MCF 10A (cell line): ENCODE measurements at regions not wholly inside any gene's neighbourhood (a gene's known extent, or its start where the extent isn't known, plus 50 kb on each side); places are given as distances from the start of the nearest gene placed in this dataset.

Source experiments
- BruUV-seq: library from RNA; stranded (reverse); fragments of 400-500 nt; replicated peaks from 2 replicates; lab custom pipeline; 2021; lab: Mats Ljungman, UMichigan
- CTCF ChIA-PET: fragments of 300-600 bp; sonication (Branson Sonifier 250); formaldehyde crosslinking; extraction: SDS; loops from one replicate; lab custom pipeline; 2021; ENCODE audit warnings: antibody characterized with exemption, inconsistent platforms; lab: Yijun Ruan, JAX
- POLR2A ChIA-PET: fragments of 300-600, 350-650 bp; sonication (Branson Sonifier 250); formaldehyde crosslinking; extraction: SDS; loops from one replicate; lab custom pipeline; 2020; ENCODE audit warnings: antibody characterized with exemption, inconsistent platforms; lab: Yijun Ruan, JAX
- DNase-seq: peaks from one replicate; pipeline ENCODE4 v3.0.0-alpha.2; 2018; ENCODE audit not compliant: unreplicated experiment
- H3K27ac Mint-ChIP-seq: one replicate; pipeline ENCODE4 v1.8.0; 2022; ENCODE audit warnings: mild to moderate bottlenecking, low read depth, mixed read lengths; ENCODE audit not compliant: unreplicated experiment
- H3K27me3 Mint-ChIP-seq: one replicate; pipeline ENCODE4 v1.8.0; 2022; ENCODE audit warnings: mixed read lengths; ENCODE audit not compliant: insufficient read depth, unreplicated experiment
- H3K36me3 Mint-ChIP-seq: one replicate; pipeline ENCODE4 v1.8.0; 2022; ENCODE audit warnings: mild to moderate bottlenecking, moderate library complexity, mixed read lengths; ENCODE audit not compliant: insufficient read depth, unreplicated experiment
- H3K4me1 Mint-ChIP-seq: one replicate; pipeline ENCODE4 v1.8.0; 2022; ENCODE audit warnings: mixed read lengths; ENCODE audit not compliant: insufficient read depth, unreplicated experiment
- H3K4me3 Mint-ChIP-seq: one replicate; pipeline ENCODE4 v1.8.0; 2022; ENCODE audit warnings: mild to moderate bottlenecking, moderate library complexity, mixed read lengths; ENCODE audit not compliant: unreplicated experiment
- H3K9me3 Mint-ChIP-seq: one replicate; pipeline ENCODE4 v1.8.0; 2022; ENCODE audit warnings: mixed read lengths; ENCODE audit not compliant: unreplicated experiment
- CTCF ChIP-seq: fragments of 200-600 bp; IDR thresholded peaks from one replicate; pipeline ENCODE4 v1.8.0; 2022; ENCODE audit warnings: antibody characterized with exemption, mild to moderate bottlenecking; ENCODE audit not compliant: unreplicated experiment
- intact Hi-C: fragments of 100-400 bp; cut with micrococcal nuclease; formaldehyde crosslinking; loops from 2 replicates; pipeline ENCODE4 v1.14.1; 2022

DNA sequence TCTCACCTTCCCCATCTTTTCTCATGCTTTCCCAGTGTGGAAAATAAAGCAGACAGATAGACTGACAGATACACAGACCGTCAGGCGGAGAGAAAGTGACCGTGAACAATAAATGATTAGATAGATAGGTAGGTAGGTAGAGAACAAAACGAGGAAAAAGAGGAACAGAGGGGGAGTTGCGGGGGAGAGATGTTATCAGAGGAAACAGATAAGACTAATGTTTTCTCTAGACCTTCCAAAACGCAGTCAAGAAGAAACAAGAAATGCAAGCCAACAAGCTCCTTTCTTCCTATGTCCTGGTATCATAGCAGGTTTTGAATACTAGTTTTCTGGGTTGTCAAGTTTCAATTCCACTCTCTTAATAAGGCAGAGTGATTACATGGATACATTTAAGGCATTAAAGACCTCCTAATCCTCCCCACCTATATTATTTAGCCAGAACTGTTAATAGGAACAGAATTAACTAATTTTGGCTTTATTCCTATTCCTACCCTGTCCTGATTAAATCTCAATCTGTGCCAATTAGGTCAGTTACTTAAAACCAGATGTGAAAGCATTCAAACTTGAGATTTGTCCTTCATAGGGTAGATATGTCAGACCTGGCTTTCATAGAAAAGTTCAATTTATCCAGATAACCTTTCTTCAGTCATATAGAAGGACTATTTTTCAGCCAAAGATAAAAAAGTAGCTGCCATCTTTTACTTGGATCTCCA lies 89.0 kb upstream of the PTPRR start:
- no peak overlapping the region for H3K4me3 Mint-ChIP-seq
- no peaks in the 10 kb centered on the region for H3K27me3 Mint-ChIP-seq
- peaks cover 6% of the 10 kb centered on the region for H3K4me1 Mint-ChIP-seq
- no peak for TF ChIP-seq CTCF
- BruUV-seq = no TSS peak
- intact Hi-C loops = no loop called here
- ChIA-PET CTCF (interaction anchor here (0.6 to 2.2 kb wide), 5 partner anchors 89 to 1132 kb away, joined by 3 to 10 read pairs (median 4); no protein-coding TSS in a partner anchor), POLR2A (interaction anchor here (0.6 kb wide), 1 partner anchor 10 kb away, joined by 5 read pairs; no protein-coding TSS in a partner anchor)
- H3K36me3 Mint-ChIP-seq = no peaks in the 10 kb centered on the region
- H3K27ac Mint-ChIP-seq = no peak overlapping the region
- DNase-seq = no peak
- no peaks in the 10 kb centered on the region for H3K9me3 Mint-ChIP-seq

DNA sequence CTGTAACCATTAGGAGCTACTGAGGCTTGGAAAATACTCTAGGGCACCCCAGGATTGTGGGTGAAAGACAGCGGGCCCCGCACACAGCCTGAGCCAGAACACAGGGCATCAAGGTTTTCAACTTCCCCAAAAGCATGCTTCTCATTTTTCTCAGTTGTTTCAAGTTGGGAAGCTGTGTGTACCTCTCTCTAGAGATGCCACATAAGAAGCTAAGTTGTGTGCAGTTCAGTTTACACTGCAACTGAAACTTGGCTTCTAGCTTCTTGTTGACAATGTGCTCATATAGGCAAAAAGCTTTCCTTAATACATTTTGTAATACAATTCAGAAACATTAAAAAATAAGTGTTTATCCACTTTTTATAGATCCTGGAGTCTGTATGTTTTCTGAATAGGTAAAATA lies 88.1 kb upstream of the PTPRR start:
- H3K27ac Mint-ChIP-seq = no peak overlapping the region
- POLR2A ChIA-PET = interaction anchor here (0.6 to 0.9 kb wide), 2 partner anchors 194 to 274 kb away, joined by 3 read pairs; no protein-coding TSS in a partner anchor
- BruUV-seq = no TSS peak

GRCh38 chr12:71007781-71008404 lies 87.4 kb upstream of the PTPRR start:
- H3K36me3 Mint-ChIP-seq = no peaks in the 10 kb centered on the region
- POLR2A ChIA-PET = interaction anchor here (0.9 kb wide), 1 partner anchor 273 kb away, joined by 3 read pairs; no protein-coding TSS in a partner anchor
- no peaks in the 10 kb centered on the region for H3K9me3 Mint-ChIP-seq
- intact Hi-C loops = no loop called here
- H3K4me1 Mint-ChIP-seq = peaks cover 14% of the 10 kb centered on the region
- DNase-seq = no peak
- no TSS peak for BruUV-seq
- CTCF ChIA-PET = interaction anchor here (0.6 to 2.2 kb wide), 5 partner anchors 22 to 1127 kb away, joined by 3 to 10 read pairs (median 3); no protein-coding TSS in a partner anchor
- no peak overlapping the region for H3K4me3 Mint-ChIP-seq
- H3K27me3 Mint-ChIP-seq = no peaks in the 10 kb centered on the region
- no peak overlapping the region for H3K27ac Mint-ChIP-seq
- TF ChIP-seq CTCF = no peak

More for the DNA sequence above, 88.1 kb upstream of the PTPRR start:
- TF ChIP-seq CTCF = no peak
- CTCF ChIA-PET = interaction anchor here (0.6 to 2.2 kb wide), 5 partner anchors 21 to 1129 kb away, joined by 3 to 10 read pairs (median 5); no protein-coding TSS in a partner anchor
- Mint-ChIP-seq H3K4me3 (no peak overlapping the region), H3K4me1 (peaks cover 10% of the 10 kb centered on the region), H3K27me3 (no peaks in the 10 kb centered on the region), H3K9me3 (no peaks in the 10 kb centered on the region), H3K36me3 (no peaks in the 10 kb centered on the region)
- DNase-seq = no peak
- intact Hi-C loops = no loop called here

GRCh38 chr12:71007020-71007419 lies 86.5 kb upstream of the PTPRR start:
- H3K27me3 Mint-ChIP-seq = no peaks in the 10 kb centered on the region
- TF ChIP-seq CTCF = no peak
- H3K4me1 Mint-ChIP-seq = peaks cover 14% of the 10 kb centered on the region
- H3K27ac Mint-ChIP-seq = no peak overlapping the region
- POLR2A ChIA-PET = no interaction called here
- BruUV-seq = no TSS peak
- H3K36me3 Mint-ChIP-seq = no peaks in the 10 kb centered on the region
- CTCF ChIA-PET = interaction anchor here (0.7 to 1.3 kb wide), 4 partner anchors 8 to 287 kb away, joined by 3 to 6 read pairs (median 4); no protein-coding TSS in a partner anchor
- no peak for DNase-seq
- H3K4me3 Mint-ChIP-seq = no peak overlapping the region
- intact Hi-C loops = no loop called here
- no peaks in the 10 kb centered on the region for H3K9me3 Mint-ChIP-seq
